Tibial nerve (tissue), 4 donors: ENCODE measurements at regions not wholly inside any gene's neighbourhood (a gene's known extent, or its start where the extent isn't known, plus 50 kb on each side); places are given as distances from the start of the nearest gene placed in this dataset.

Experiments
- DNase-seq, 2 donors: peaks; one replicate each; pipeline ENCODE4 v3.0.0-alpha.2; 2019; ENCODE audit warnings: low spot score in 2 of 2
- H3K27ac ChIP-seq, 4 donors: fragments of 200-600 bp; sonication (generic) in 3 of 4; one replicate each; pipeline ENCODE4 v1.5.1; 2017 to 2019; ENCODE audit warnings: mild to moderate bottlenecking in 1 of 4
- H3K27me3 ChIP-seq, 2 donors: fragments of 200-600 bp; sonication (generic) in 1 of 2; one replicate each; pipeline versions ENCODE4 v1.5.1 to v1.6.0; 2017 to 2019
- H3K36me3 ChIP-seq, 3 donors: fragments of 200-600 bp; sonication (generic); one replicate each; pipeline ENCODE4 v1.5.1; 2018 to 2019
- H3K4me1 ChIP-seq, 4 donors: fragments of 200-600 bp; sonication (generic) in 3 of 4; one replicate each; pipeline ENCODE4 v1.5.1; 2017 to 2019
- H3K4me3 ChIP-seq, 4 donors: fragments of 200-600 bp; sonication (generic) in 3 of 4; one replicate each; pipeline ENCODE4 v1.5.1; 2017 to 2019; ENCODE audit warnings: mild to moderate bottlenecking in 1 of 4, moderate library complexity in 1 of 4
- H3K9me3 ChIP-seq, 4 donors: fragments of 200-600 bp; sonication (generic) in 3 of 4; one replicate each; pipeline ENCODE4 v1.5.1; 2017 to 2019
- EP300 ChIP-seq, 2 donors: sonication (generic); formaldehyde crosslinking; IDR thresholded peaks; one replicate each; pipeline ENCODE4 v1.6.1; 2017; ENCODE audit warnings: antibody characterized with exemption in 2 of 2, mild to moderate bottlenecking in 1 of 2
- POLR2A ChIP-seq, 2 donors: fragments of 450-650 bp; IDR thresholded peaks; one replicate each; pipeline ENCODE4 v1.6.1; 2017; ENCODE audit warnings: antibody characterized with exemption in 2 of 2, mild to moderate bottlenecking in 2 of 2, moderate library complexity in 2 of 2
- WGBS, 2 donors: methylation state at CpG; one replicate each; pipeline ENCODE4 v1.1.5; 2018; 5-methylcytosine and 5-hydroxymethylcytosine counted together
- TF ChIP-seq, protein P1 (sequence below), 5 experiments: fragments of 200-600 bp in 3 of 5; fragments of 450-650 bp in 2 of 5; sonication (generic) in 3 of 5; IDR thresholded peaks; one replicate each; pipeline ENCODE4 v1.5.1; 2016 to 2019; ENCODE audit warnings: antibody characterized with exemption in 5 of 5, mild to moderate bottlenecking in 3 of 5, moderate library complexity in 2 of 5

DNA sequence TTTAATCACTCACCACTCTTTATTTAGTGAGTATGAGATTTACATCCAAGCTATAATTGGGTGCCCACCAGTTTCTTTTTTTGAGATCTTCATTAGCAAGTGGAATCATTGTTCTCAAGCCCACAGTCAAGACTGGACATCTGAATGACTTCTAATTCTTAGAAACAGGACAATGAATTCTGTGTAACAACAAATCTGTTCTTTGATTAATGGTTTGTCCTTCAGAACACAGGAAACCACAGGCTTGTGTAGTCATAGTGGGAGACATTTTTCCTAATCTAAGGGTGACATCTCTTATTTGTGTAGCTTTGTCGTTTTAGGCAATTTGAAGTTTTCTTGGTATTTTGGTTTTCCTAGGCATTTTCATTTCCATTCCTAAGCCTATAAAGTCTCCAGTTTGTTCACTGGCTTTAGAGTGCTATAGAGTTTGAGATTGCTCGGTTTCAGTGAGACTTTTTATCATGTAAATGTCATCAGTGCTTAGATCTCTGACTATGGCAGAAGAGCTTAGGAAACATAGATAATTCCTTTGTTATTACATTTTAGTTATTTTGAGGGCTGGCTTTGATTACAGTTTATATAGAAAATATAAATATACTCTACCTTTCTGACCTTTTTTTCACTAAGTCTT lies 903.9 kb upstream of the MAP3K7 start:
- Histone ChIP-seq H3K36me3 (no peaks in the 10 kb centered on the region), H3K9me3 (no peaks in the 10 kb centered on the region), H3K4me1 (no peaks in the 10 kb centered on the region), H3K4me3 (no peak overlapping the region), H3K27ac (no peak overlapping the region), H3K27me3 (no peaks in the 10 kb centered on the region)
- DNase-seq, result no peak
- TF ChIP-seq POLR2A (IDR thresholded peaks at IDR 0.05) (no peak), EP300 (IDR thresholded peaks at IDR 0.05) (no peak)
- TF ChIP-seq, protein P1, sequence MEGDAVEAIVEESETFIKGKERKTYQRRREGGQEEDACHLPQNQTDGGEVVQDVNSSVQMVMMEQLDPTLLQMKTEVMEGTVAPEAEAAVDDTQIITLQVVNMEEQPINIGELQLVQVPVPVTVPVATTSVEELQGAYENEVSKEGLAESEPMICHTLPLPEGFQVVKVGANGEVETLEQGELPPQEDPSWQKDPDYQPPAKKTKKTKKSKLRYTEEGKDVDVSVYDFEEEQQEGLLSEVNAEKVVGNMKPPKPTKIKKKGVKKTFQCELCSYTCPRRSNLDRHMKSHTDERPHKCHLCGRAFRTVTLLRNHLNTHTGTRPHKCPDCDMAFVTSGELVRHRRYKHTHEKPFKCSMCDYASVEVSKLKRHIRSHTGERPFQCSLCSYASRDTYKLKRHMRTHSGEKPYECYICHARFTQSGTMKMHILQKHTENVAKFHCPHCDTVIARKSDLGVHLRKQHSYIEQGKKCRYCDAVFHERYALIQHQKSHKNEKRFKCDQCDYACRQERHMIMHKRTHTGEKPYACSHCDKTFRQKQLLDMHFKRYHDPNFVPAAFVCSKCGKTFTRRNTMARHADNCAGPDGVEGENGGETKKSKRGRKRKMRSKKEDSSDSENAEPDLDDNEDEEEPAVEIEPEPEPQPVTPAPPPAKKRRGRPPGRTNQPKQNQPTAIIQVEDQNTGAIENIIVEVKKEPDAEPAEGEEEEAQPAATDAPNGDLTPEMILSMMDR (IDR thresholded peaks at IDR 0.05), result no peak
- 38 to 43% methylated on average over 2 of the region's 2 CpGs for WGBS, 2 donors

DNA sequence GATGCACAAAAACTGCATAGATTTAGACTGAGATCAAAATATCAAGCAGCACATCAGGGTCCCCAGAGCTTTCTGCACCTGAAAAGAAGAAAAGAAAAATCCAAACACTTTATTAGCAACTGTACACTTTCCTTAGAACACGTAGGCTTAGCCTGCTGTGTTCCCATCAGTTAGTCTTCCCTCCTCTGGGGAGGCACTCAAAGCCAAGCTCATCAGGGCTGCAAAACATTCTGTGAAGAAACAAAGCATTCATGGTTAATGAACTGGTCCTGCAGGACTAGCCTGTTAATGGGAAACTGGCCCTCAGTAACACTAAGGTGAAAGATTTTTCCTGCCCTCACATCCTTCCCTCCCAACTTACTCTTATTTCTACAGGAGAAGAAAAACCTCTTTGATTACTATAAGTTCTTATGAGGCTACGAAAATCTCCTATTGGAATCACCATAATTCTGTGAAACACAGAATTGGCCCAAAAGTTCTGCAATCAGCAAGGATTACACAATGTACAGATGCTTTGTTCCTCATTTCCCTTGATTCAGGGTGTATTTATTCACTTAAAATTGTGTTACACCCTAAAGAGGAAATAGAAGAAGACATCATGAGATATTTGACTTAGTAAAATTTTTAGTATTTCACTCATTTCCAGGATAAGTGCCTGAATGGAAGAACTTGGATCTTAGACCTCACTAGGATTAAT lies 901.0 kb upstream of the MAP3K7 start:
- Histone ChIP-seq H3K9me3 (no peaks in the 10 kb centered on the region), H3K36me3 (no peaks in the 10 kb centered on the region), H3K4me3 (no peak overlapping the region), H3K27ac (no peak overlapping the region), H3K4me1 (no peaks in the 10 kb centered on the region), H3K27me3 (no peaks in the 10 kb centered on the region)
- WGBS, 2 donors, result 48 to 59% methylated on average over 2 of the region's 2 CpGs
- TF ChIP-seq POLR2A (IDR thresholded peaks at IDR 0.05) (no peak), EP300 (IDR thresholded peaks at IDR 0.05) (no peak)
- TF ChIP-seq, protein P1 (IDR thresholded peaks at IDR 0.05), result no peak
- DNase-seq, result no peak

DNA sequence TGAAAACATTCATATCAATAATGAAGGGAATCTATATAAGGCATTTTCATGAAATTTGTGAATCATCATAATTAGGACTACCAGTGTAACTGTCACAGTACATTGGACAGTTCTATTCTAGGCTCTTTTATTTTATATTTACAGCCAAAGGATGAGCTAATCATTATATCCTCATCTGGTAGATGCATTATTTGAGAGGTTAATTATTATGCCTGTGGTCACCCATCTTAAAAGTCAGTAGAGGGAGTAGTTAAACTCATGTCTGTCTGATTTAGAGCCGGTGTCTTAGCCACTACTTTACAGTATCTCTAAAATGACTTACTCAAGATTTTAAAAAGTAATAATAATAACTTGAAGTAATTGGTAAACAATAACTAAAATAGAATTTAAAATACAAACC lies 899.3 kb upstream of the MAP3K7 start:
- TF ChIP-seq, protein P1 (IDR thresholded peaks at IDR 0.05), result no peak
- TF ChIP-seq POLR2A (IDR thresholded peaks at IDR 0.05), result no peak
- TF ChIP-seq EP300 (IDR thresholded peaks at IDR 0.05), result no peak
- Histone ChIP-seq H3K27ac (no peak overlapping the region), H3K9me3 (no peaks in the 10 kb centered on the region), H3K4me1 (no peaks in the 10 kb centered on the region), H3K36me3 (no peaks in the 10 kb centered on the region), H3K4me3 (no peak overlapping the region), H3K27me3 (no peaks in the 10 kb centered on the region)
- WGBS, 2 donors, result 86 to 93% methylated on average over 1 of the region's 1 CpG
- DNase-seq, result no peak

DNA sequence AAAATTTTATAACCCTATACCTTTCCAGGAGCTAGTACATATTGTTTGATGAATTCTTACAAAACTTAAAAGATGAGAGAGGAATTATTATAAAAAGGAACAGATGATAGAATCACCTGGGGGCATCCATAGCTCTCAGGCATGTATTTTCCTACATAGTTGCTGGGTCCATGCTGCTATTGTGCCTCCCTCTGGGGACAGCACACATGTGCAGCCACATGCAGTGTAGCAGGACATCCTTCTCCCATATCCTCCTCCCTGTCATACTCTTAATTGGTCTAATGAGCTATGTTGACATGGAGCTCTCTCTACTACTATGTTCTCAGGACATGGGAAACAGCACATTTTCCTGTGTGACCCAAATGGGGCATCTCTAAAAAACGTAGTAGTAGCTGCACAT lies 898.2 kb upstream of the MAP3K7 start:
- Histone ChIP-seq H3K27me3 (no peaks in the 10 kb centered on the region), H3K36me3 (no peaks in the 10 kb centered on the region), H3K27ac (no peak overlapping the region), H3K4me3 (no peak overlapping the region), H3K4me1 (no peaks in the 10 kb centered on the region), H3K9me3 (no peaks in the 10 kb centered on the region)
- WGBS, 2 donors, result 77 to 100% methylated on average over 1 of the region's 1 CpG
- DNase-seq, result no peak
- TF ChIP-seq EP300 (IDR thresholded peaks at IDR 0.05) (no peak), POLR2A (IDR thresholded peaks at IDR 0.05) (no peak)
- TF ChIP-seq, protein P1 (IDR thresholded peaks at IDR 0.05), result no peak

DNA sequence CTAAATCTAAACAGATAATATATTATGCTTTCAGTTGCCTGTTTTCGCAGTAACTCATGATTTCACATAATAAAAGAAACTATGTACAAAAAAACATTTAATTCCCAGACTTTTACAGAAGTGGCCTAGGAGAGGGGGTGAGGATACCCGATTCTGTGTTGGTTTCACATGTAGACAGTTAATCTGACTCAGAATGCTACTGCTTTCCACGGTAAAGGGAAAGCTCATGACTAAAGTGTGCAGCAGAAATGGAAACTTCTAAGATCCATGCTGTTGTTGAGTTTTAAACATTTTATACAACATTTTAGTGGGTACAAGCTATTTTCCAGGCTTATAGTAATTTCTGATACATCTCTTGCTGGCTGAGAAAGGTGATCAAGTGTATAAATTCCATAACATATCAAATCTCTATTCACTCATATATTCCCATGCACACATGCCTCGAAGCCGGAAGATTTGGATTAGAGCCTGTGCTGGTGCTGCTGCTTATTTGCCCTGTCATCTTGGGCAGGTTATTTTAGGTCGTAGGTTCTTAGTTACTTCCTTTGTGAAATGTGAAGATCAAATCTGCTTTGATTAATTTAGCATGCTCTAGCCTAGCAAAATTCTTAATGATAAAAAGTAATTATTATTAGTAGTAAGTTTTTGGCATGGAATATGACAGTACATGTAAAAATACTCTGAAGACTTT lies 896.7 kb upstream of the MAP3K7 start:
- Histone ChIP-seq H3K4me3 (no peak overlapping the region), H3K9me3 (no peaks in the 10 kb centered on the region)

More for the DNA sequence above, 896.7 kb upstream of the MAP3K7 start:
- Histone ChIP-seq H3K36me3 (no peaks in the 10 kb centered on the region), H3K27ac (no peak overlapping the region), H3K27me3 (no peaks in the 10 kb centered on the region), H3K4me1 (no peaks in the 10 kb centered on the region)
- TF ChIP-seq EP300 (IDR thresholded peaks at IDR 0.05) (no peak), POLR2A (IDR thresholded peaks at IDR 0.05) (no peak)
- TF ChIP-seq, protein P1 (IDR thresholded peaks at IDR 0.05), result no peak
- 71 to 82% methylated on average over 6 of the region's 6 CpGs for WGBS, 2 donors
- DNase-seq, result no peak
